ENCODE measurements at regions not wholly inside any gene's neighbourhood (a gene's known extent, or its start where the extent isn't known, plus 50 kb on each side); places are given as distances from the start of the nearest gene placed in this dataset.

DNA sequence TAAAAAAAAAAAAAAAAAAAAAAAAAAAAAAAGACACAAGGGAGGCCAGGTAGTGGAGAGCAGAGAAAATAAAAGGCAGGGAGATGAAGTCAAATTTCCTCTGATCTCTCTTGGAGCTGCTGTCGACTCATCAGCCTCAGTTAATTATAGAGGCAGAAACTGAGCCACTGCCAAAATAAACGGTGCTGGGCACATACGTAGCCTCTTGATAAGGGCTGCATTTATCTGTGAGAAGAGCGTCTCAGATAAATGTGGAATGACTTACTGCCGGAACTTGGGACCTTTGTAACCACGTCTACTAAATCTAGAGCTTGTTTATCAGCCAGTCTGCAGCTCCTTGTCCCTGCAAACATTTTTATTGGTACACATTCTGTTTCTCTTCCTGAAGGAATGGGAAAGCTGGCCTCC is 162.3 kb downstream of the BAMBI start (continued):
- TF ChIP-seq, protein P1, sequence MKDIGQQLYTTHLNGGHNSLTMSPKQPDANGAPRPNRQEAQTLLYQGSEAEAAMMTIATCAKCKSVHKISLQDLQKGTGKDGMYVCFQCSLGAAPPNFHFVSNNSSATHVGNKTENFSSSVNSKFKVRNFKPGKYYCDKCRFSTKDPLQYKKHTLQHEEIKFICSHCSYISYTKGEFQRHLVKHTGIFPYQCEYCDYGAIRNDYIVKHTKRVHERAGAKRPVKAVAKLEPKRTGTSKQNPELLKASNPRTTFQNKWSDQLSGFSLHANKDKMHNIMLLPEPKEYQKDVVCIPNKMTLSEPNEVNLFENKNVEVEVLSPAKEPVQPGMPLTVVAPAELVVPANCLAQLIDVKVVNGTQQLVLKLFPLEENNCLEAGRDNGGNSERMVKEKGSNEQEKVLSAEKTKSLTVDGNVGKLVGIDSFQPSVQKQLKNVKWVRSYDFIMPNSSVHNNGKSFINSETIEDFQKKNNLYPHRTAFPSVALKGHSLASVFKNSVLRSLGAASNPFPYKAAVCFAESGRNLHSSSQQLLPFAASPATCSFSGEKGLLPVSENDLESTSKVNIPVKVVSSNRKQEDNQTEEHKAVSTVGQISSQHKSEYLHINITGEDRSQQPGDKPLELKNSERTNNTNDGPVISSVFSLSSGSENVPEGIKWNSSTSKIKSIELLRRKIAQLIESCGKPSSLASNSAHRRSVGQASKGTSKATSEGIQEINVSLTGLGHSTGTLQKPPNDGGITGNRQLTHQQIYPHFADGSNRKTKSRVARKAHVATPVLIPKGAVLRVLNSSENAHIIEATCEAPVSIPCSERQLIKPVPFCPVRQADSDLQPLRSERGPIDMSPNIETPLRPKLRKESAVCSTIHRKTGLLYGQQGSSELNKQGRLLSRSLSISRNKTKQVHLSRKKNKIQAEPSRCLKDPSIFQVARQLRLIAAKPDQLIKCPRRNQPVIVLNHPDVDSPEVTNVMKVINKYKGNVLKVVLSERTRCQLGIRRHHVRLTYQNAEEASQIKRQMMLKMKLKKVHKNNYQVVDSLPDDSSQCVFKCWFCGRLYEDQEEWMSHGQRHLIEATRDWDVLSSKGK (CRISPR knock-in tag; IDR thresholded peaks at IDR 0.05): no peak
- TF ChIP-seq IRF2 (CRISPR knock-in tag; IDR thresholded peaks at IDR 0.05): no peak
- TF ChIP-seq, protein P2, sequence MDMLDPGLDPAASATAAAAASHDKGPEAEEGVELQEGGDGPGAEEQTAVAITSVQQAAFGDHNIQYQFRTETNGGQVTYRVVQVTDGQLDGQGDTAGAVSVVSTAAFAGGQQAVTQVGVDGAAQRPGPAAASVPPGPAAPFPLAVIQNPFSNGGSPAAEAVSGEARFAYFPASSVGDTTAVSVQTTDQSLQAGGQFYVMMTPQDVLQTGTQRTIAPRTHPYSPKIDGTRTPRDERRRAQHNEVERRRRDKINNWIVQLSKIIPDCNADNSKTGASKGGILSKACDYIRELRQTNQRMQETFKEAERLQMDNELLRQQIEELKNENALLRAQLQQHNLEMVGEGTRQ (CRISPR knock-in tag; IDR thresholded peaks at IDR 0.05): no peak
- peak; percentile 54; the same call in 1 of the 2 replicates for TF ChIP-seq VEZF1 (CRISPR knock-in tag; IDR thresholded peaks at IDR 0.05)
- no peak for TF ChIP-seq KDM2B (CRISPR knock-in tag; IDR thresholded peaks at IDR 0.05)
- TF ChIP-seq POLR2AphosphoS2 (IDR thresholded peaks at IDR 0.05; ENCODE audit: low read length): no peak
- no peak for TF ChIP-seq NCOA4 (IDR thresholded peaks at IDR 0.05; ENCODE audit: partially characterized antibody)
- TF ChIP-seq CHAMP1 (IDR thresholded peaks at IDR 0.05): peak; percentile 60
- TF ChIP-seq ZNF134 (CRISPR knock-in tag; conservative IDR thresholded peaks at IDR 0.05): no peak
- no peak for TF ChIP-seq ZNF431 (CRISPR knock-in tag; IDR thresholded peaks at IDR 0.05)
- peak; percentile 66; the same call in 1 of the 2 replicates for TF ChIP-seq TCF7 (IDR thresholded peaks at IDR 0.05; ENCODE audit: borderline replicate concordance)
- TF ChIP-seq ZKSCAN8 (CRISPR knock-in tag; IDR thresholded peaks at IDR 0.05): peak; percentile 71; the same call in 1 of the 2 replicates
- peak; percentile 74 for TF ChIP-seq CREB1 (IDR thresholded peaks at IDR 0.05)
- no peak for TF ChIP-seq CREB1 (CRISPR knock-in tag; IDR thresholded peaks at IDR 0.05)
- TF ChIP-seq ZNF398 (CRISPR knock-in tag; IDR thresholded peaks at IDR 0.05): no peak
- no peak for TF ChIP-seq ZNF316 (IDR thresholded peaks at IDR 0.05)
- 0 out of 2 replicates have a peak, but pooled peaks have one; percentile 39 for TF ChIP-seq FOXA1 (IDR thresholded peaks at IDR 0.05; ENCODE audit: borderline replicate concordance)
- no peak for TF ChIP-seq ZNF354B (CRISPR knock-in tag; IDR thresholded peaks at IDR 0.05)
- no peak for TF ChIP-seq E2F3 (CRISPR knock-in tag; IDR thresholded peaks at IDR 0.05)
- peak; percentile 98 for TF ChIP-seq ZBTB17 (CRISPR knock-in tag; IDR thresholded peaks at IDR 0.05)
- TF ChIP-seq SPI1 (IDR thresholded peaks at IDR 0.05; ENCODE audit: borderline replicate concordance, low read depth, low read length): no peak
- TF ChIP-seq CTBP1 (IDR thresholded peaks at IDR 0.05; ENCODE audit: borderline replicate concordance): peak; percentile 67; the same call in 1 of the 2 replicates
